GM23338 (cell line): ENCODE measurements at regions not wholly inside any gene's neighbourhood (a gene's known extent, or its start where the extent isn't known, plus 50 kb on each side); places are given as distances from the start of the nearest gene placed in this dataset.

ENCODE experiments used
- CREB1 ChIP-seq: fragments of 250-450 bp; sonication (Bioruptor Pico); IDR thresholded peaks from 2 replicates; pipeline ENCODE4 v1.5.0; 2020; ENCODE audit warnings: low read depth, mild to moderate bottlenecking, moderate library complexity
- CTCF ChIP-seq, 2 experiments: fragments of 200-600 bp in 1 of 2; sonication (generic) in 1 of 2; conservative IDR thresholded peaks; 2 replicates each; pipeline versions ENCODE4 v1.5.1 to v1.6.1; 2016 to 2017; ENCODE audit warnings: antibody characterized with exemption in 2 of 2, low read depth in 2 of 2, mild to moderate bottlenecking in 2 of 2, moderate library complexity in 1 of 2
- EZH2 ChIP-seq: fragments of 200-600 bp; sonication (generic); IDR thresholded peaks from one replicate; pipeline ENCODE4 v1.8.0; 2017; ENCODE audit warnings: antibody characterized with exemption, mild to moderate bottlenecking, low read depth; ENCODE audit not compliant: unreplicated experiment
- EZH2phosphoT487 ChIP-seq: fragments of 200-600 bp; sonication (generic); IDR thresholded peaks from one replicate; pipeline ENCODE4 v1.8.1; 2018; ENCODE audit warnings: antibody characterized with exemption; ENCODE audit not compliant: unreplicated experiment
- NANOG ChIP-seq: IDR thresholded peaks from 2 replicates; pipeline ENCODE4 v1.6.1; 2016; ENCODE audit warnings: antibody characterized with exemption, borderline replicate concordance
- POLR2AphosphoS5 ChIP-seq: IDR thresholded peaks from 2 replicates; pipeline ENCODE4 v1.6.1; 2016; ENCODE audit warnings: antibody characterized with exemption, low read depth
- REST ChIP-seq: IDR thresholded peaks from one replicate; pipeline ENCODE4 v1.6.1; 2018; ENCODE audit warnings: antibody characterized with exemption; ENCODE audit not compliant: unreplicated experiment
- STAT1 ChIP-seq: IDR thresholded peaks from one replicate; pipeline ENCODE4 v1.6.1; 2016; ENCODE audit warnings: antibody characterized with exemption; ENCODE audit not compliant: unreplicated experiment
- ZNF114 ChIP-seq: fragments of 250-450 bp; sonication (Bioruptor Pico); IDR thresholded peaks from 2 replicates; pipeline ENCODE4 v1.5.0; 2020; ENCODE audit warnings: mild to moderate bottlenecking, moderate library complexity
- ZNF462 ChIP-seq: fragments of 250-450 bp; sonication (Bioruptor Pico); IDR thresholded peaks from 2 replicates; pipeline ENCODE4 v1.5.0; 2020; ENCODE audit warnings: mild to moderate bottlenecking, moderate library complexity

- no peak for TF ChIP-seq CTCF (conservative IDR thresholded peaks at IDR 0.05; ENCODE audit: low read depth in 2 of 2)
- no peak for TF ChIP-seq REST
- no peak for TF ChIP-seq CREB1 (CRISPR knock-in tag)
- no peak for TF ChIP-seq POLR2AphosphoS5
- no peak for TF ChIP-seq EZH2
- no peak for TF ChIP-seq EZH2phosphoT487
- TF ChIP-seq ZNF114 (CRISPR knock-in tag) = no peak
- no peak for TF ChIP-seq NANOG
- no peak for TF ChIP-seq ZNF462
- no peak for TF ChIP-seq STAT1
These were observed 838.0 kb downstream of the UQCRFS1 start for GRCh38 chr19:28374971-28375370.
